ENCODE measurements at regions not wholly inside any gene's neighbourhood (a gene's known extent, or its start where the extent isn't known, plus 50 kb on each side); places are given as distances from the start of the nearest gene placed in this dataset.

DNA sequence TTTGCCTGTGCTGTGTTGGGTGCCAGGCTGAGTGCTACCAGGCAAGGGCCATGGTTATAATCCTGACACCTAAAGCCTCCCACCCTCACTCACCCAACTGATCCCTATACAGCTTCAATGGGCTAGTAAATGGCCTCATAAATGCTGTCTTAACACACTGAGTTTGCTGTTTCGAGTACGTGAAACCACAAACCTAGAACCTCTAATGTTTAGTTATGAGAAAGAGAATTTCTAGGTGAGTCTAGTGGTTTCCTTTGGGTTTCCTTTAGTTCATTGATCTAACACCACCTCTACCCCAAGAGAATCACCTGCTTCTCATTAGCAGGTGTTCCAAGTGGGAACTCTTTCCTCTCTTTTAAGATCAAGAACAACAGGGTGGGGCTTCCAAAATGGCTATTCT lies 172.0 kb downstream of the MC4R start:
- POLR2A ChIA-PET, result no interaction called here
- CTCF ChIA-PET, result no interaction called here
- Histone ChIP-seq H3K9me3 (no peaks in the 10 kb centered on the region), H3K4me3 (ENCODE audit: low read depth in 2 of 2, low read length in 1 of 2) (no peak overlapping the region), H3K36me3 (replicated peaks in 1 of 2; ENCODE audit: control insufficient read depth in 1 of 2, insufficient read depth in 2 of 2, low read length in 1 of 2) (no peaks in the 10 kb centered on the region), H4K20me1 (ENCODE audit: insufficient read depth) (no peaks in the 10 kb centered on the region), H3K79me2 (ENCODE audit: insufficient read depth) (no peaks in the 10 kb centered on the region), H2AFZ (ENCODE audit: low read depth) (no peak overlapping the region), H3F3A (replicated peaks; ENCODE audit: insufficient read depth) (no peaks in the 10 kb centered on the region), H3K27ac (ENCODE audit: low read depth in 2 of 2, low read length in 1 of 2) (no peak overlapping the region; a peak in 1 of 4 replicates), H3K27me3 (ENCODE audit: insufficient read depth) (no peaks in the 10 kb centered on the region), H3K4me1 (ENCODE audit: control insufficient read depth in 1 of 2, insufficient read depth in 2 of 2, low read depth in 1 of 2, low read length in 1 of 2) (peaks cover 18 to 34% of the 10 kb centered on the region in 2 experiments), H3K9me2 (no peaks in the 10 kb centered on the region), H3K9ac (no peak overlapping the region), H3K4me2 (no peak overlapping the region)
- 95% methylated on average over 2 of the region's 2 CpGs for WGBS (ENCODE audit: low lambda C conversion rate)
- DNase-seq, result no peak
- TF ChIP-seq EP300 (IDR thresholded peaks at IDR 0.05; ENCODE audit: borderline replicate concordance in 1 of 2, low read depth in 1 of 2, low read length in 1 of 2) (no peak), TAF1 (IDR thresholded peaks at IDR 0.05; ENCODE audit: borderline replicate concordance, low read depth, low read length) (no peak), YY1 (IDR thresholded peaks at IDR 0.05; ENCODE audit: low read depth) (no peak), MXI1 (IDR thresholded peaks at IDR 0.05; ENCODE audit: low read depth, low read length) (no peak), TCF12 (IDR thresholded peaks at IDR 0.05) (no peak), EZH2phosphoT487 (IDR thresholded peaks at IDR 0.05; ENCODE audit: borderline replicate concordance, low read depth) (no peak), GATA2 (CRISPR knock-in tag; IDR thresholded peaks at IDR 0.05) (no peak), FOXJ3 (CRISPR knock-in tag; IDR thresholded peaks at IDR 0.05) (no peak), NFIC (IDR thresholded peaks at IDR 0.05; ENCODE audit: borderline replicate concordance) (no peak), ELF1 (IDR thresholded peaks at IDR 0.05) (no peak), RCOR1 (IDR thresholded peaks at IDR 0.05; ENCODE audit: low read length) (no peak), GABPA (IDR thresholded peaks at IDR 0.05; ENCODE audit: low read depth) (no peak), TEAD4 (IDR thresholded peaks at IDR 0.05; ENCODE audit: borderline replicate concordance, insufficient read depth) (no peak), SIN3A (IDR thresholded peaks at IDR 0.05; ENCODE audit: borderline replicate concordance, low read depth, low read length) (no peak)
- TF ChIP-seq, protein P1, sequence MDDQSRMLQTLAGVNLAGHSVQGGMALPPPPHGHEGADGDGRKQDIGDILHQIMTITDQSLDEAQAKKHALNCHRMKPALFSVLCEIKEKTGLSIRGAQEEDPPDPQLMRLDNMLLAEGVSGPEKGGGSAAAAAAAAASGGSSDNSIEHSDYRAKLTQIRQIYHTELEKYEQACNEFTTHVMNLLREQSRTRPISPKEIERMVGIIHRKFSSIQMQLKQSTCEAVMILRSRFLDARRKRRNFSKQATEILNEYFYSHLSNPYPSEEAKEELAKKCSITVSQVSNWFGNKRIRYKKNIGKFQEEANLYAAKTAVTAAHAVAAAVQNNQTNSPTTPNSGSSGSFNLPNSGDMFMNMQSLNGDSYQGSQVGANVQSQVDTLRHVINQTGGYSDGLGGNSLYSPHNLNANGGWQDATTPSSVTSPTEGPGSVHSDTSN (IDR thresholded peaks at IDR 0.05), result no peak
- TF ChIP-seq, protein P2, sequence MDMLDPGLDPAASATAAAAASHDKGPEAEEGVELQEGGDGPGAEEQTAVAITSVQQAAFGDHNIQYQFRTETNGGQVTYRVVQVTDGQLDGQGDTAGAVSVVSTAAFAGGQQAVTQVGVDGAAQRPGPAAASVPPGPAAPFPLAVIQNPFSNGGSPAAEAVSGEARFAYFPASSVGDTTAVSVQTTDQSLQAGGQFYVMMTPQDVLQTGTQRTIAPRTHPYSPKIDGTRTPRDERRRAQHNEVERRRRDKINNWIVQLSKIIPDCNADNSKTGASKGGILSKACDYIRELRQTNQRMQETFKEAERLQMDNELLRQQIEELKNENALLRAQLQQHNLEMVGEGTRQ (IDR thresholded peaks at IDR 0.05; ENCODE audit: borderline replicate concordance, low read depth, low read length), result no peak

DNA sequence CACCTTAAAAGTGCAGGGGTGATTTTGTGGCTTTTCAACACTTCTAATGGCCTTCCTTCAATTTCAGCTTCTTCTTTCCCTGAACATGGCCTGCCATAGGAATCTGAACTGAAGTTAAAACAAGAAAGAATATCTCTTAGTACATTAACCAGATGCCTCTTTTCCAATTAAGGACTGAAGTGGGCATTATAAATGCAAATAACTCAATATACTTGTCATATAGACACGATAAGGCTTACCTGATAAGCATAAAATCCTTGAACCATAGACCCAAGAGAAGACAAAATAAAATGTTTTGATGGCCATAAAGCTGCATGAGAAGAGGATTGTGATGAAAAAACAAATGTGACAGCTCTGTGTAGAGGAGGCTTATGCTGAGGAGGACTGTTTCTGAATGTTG lies 173.1 kb downstream of the MC4R start:
- 63% methylated on average over 1 of the region's 1 CpG for WGBS (ENCODE audit: low lambda C conversion rate)

More for the DNA sequence above, 173.1 kb downstream of the MC4R start:
- Histone ChIP-seq H3K9me2 (no peaks in the 10 kb centered on the region), H3K79me2 (ENCODE audit: insufficient read depth) (no peaks in the 10 kb centered on the region), H3K9ac (no peak overlapping the region), H3K4me2 (no peak overlapping the region), H3K4me3 (ENCODE audit: low read depth in 2 of 2, low read length in 1 of 2) (no peak overlapping the region), H4K20me1 (ENCODE audit: insufficient read depth) (no peaks in the 10 kb centered on the region), H2AFZ (ENCODE audit: low read depth) (no peak overlapping the region; the same call in 1 of the 2 replicates), H3K4me1 (ENCODE audit: control insufficient read depth in 1 of 2, insufficient read depth in 2 of 2, low read depth in 1 of 2, low read length in 1 of 2) (peaks cover 18 to 37% of the 10 kb centered on the region in 2 experiments), H3K27me3 (ENCODE audit: insufficient read depth) (no peaks in the 10 kb centered on the region), H3K9me3 (no peaks in the 10 kb centered on the region), H3K27ac (ENCODE audit: low read depth in 2 of 2, low read length in 1 of 2) (peak overlapping the region in 1 of 2 experiments; percentile 99; a peak in 2 of 4 replicates), H3F3A (replicated peaks; ENCODE audit: insufficient read depth) (no peaks in the 10 kb centered on the region), H3K36me3 (replicated peaks in 1 of 2; ENCODE audit: control insufficient read depth in 1 of 2, insufficient read depth in 2 of 2, low read length in 1 of 2) (no peaks in the 10 kb centered on the region)
- TF ChIP-seq, protein P3, sequence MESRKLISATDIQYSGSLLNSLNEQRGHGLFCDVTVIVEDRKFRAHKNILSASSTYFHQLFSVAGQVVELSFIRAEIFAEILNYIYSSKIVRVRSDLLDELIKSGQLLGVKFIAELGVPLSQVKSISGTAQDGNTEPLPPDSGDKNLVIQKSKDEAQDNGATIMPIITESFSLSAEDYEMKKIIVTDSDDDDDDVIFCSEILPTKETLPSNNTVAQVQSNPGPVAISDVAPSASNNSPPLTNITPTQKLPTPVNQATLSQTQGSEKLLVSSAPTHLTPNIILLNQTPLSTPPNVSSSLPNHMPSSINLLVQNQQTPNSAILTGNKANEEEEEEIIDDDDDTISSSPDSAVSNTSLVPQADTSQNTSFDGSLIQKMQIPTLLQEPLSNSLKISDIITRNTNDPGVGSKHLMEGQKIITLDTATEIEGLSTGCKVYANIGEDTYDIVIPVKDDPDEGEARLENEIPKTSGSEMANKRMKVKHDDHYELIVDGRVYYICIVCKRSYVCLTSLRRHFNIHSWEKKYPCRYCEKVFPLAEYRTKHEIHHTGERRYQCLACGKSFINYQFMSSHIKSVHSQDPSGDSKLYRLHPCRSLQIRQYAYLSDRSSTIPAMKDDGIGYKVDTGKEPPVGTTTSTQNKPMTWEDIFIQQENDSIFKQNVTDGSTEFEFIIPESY (IDR thresholded peaks at IDR 0.05; ENCODE audit: borderline replicate concordance, low read depth), result no peak
- TF ChIP-seq FOSL2 (IDR thresholded peaks at IDR 0.05; ENCODE audit: borderline replicate concordance, low read depth) (no peak), GATA2 (CRISPR knock-in tag; IDR thresholded peaks at IDR 0.05) (peak; percentile 88), SIN3A (IDR thresholded peaks at IDR 0.05; ENCODE audit: borderline replicate concordance, low read depth, low read length) (no peak), RAD21 (IDR thresholded peaks at IDR 0.05; ENCODE audit: low read length) (peak; percentile 19; the same call in 1 of the 2 replicates), EP300 (IDR thresholded peaks at IDR 0.05; ENCODE audit: borderline replicate concordance in 1 of 2, low read depth in 1 of 2, low read length in 1 of 2) (peak in 1 of 2 experiments; percentile 68; a peak in 1 of 4 replicates), RCOR1 (IDR thresholded peaks at IDR 0.05; ENCODE audit: low read length) (peak; percentile 25; the same call in 1 of the 2 replicates), FOXJ3 (CRISPR knock-in tag; IDR thresholded peaks at IDR 0.05) (0 out of 2 replicates have a peak, but pooled peaks have one; percentile 24)
- CTCF ChIA-PET, result no interaction called here
- POLR2A ChIA-PET, result no interaction called here
- no peak for DNase-seq
